IMR-90 (cell line): ENCODE measurements at regions not wholly inside any gene's neighbourhood (a gene's known extent, or its start where the extent isn't known, plus 50 kb on each side); places are given as distances from the start of the nearest gene placed in this dataset.

Experiments used
- ATAC-seq: fragments of 200-7000 bp; cut with Tn5 transposase; 2 replicates; pipeline ENCODE4 v1.9.1; 2020; ENCODE audit warnings: low read depth, mild to moderate bottlenecking, moderate library complexity
- BruUV-seq: library from RNA; stranded (reverse); fragments of 400-500 nt; replicated peaks from 2 replicates; lab custom pipeline; 2021; lab: Mats Ljungman, UMichigan
- CTCF ChIA-PET: fragments of 300-600 bp; formaldehyde crosslinking; extraction: SDS; loops from one replicate; lab custom pipeline; 2021; ENCODE audit warnings: antibody characterized with exemption; lab: Yijun Ruan, JAX
- POLR2A ChIA-PET: fragments of 300-600 bp; sonication (Branson Sonifier 250); formaldehyde crosslinking; loops from one replicate; lab custom pipeline; 2022; ENCODE audit warnings: antibody characterized with exemption; ENCODE audit not compliant: unreplicated experiment; lab: Charles Lee
- DNase-seq: peaks from one replicate; pipeline ENCODE4 v3.0.0; 2013
- H2AFZ ChIP-seq: replicated peaks from 2 replicates; pipeline ENCODE3; 2013; ENCODE audit warnings: low read length, mild to moderate bottlenecking; ENCODE audit not compliant: poor library complexity
- H2AK5ac ChIP-seq: 2 replicates; pipeline ENCODE4 v1.6.1; 2013; ENCODE audit warnings: low read depth, low read length, inconsistent platforms
- H2AK9ac ChIP-seq: replicated peaks from 2 replicates; pipeline ENCODE3; 2013; ENCODE audit warnings: mild to moderate bottlenecking, low read depth, low read length, moderate library complexity; ENCODE audit not compliant: poor library complexity
- H2BK120ac ChIP-seq: 2 replicates; pipeline ENCODE4 v1.6.1; 2013; ENCODE audit warnings: low read depth, low read length, inconsistent platforms
- H2BK15ac ChIP-seq: 3 replicates; pipeline ENCODE4 v1.6.1; 2013; ENCODE audit warnings: low read depth, low read length, inconsistent platforms
- H2BK20ac ChIP-seq: 2 replicates; pipeline ENCODE4 v1.6.1; 2013; ENCODE audit warnings: low read depth, mild to moderate bottlenecking, inconsistent platforms, low read length, moderate library complexity
- H2BK5ac ChIP-seq: 2 replicates; pipeline ENCODE4 v1.6.1; 2013; ENCODE audit warnings: mild to moderate bottlenecking, low read depth, low read length, inconsistent platforms; ENCODE audit not compliant: poor library complexity, severe bottlenecking
- H3K14ac ChIP-seq: replicated peaks from 2 replicates; pipeline ENCODE4 v1.6.1; 2013; ENCODE audit warnings: low read depth, low read length, inconsistent platforms
- H3K18ac ChIP-seq: 2 replicates; pipeline ENCODE4 v1.6.1; 2013; ENCODE audit warnings: low read depth, low read length, control low read depth
- H3K23ac ChIP-seq: 2 replicates; pipeline ENCODE4 v1.6.1; 2013; ENCODE audit warnings: low read depth, low read length, inconsistent platforms
- H3K27ac ChIP-seq: 2 replicates; pipeline ENCODE4 v1.5.1; 2013; ENCODE audit warnings: mild to moderate bottlenecking, control low read depth, low read length; ENCODE audit not compliant: insufficient read depth
- H3K27me3 ChIP-seq: 2 replicates; pipeline ENCODE4 v1.6.1; 2013; ENCODE audit warnings: low read length; ENCODE audit not compliant: control insufficient read depth, insufficient read depth
- H3K36me3 ChIP-seq: 2 replicates; pipeline ENCODE4 v1.6.1; 2013; ENCODE audit warnings: low read length, mixed read lengths; ENCODE audit not compliant: control insufficient read depth, insufficient read depth
- H3K4ac ChIP-seq: 2 replicates; pipeline ENCODE4 v1.6.1; 2013; ENCODE audit warnings: low read depth, low read length, inconsistent platforms
- H3K4me1 ChIP-seq: 2 replicates; pipeline ENCODE4 v1.6.1; 2013; ENCODE audit warnings: low read length, mixed read lengths; ENCODE audit not compliant: control insufficient read depth, insufficient read depth
- H3K4me2 ChIP-seq: 2 replicates; pipeline ENCODE4 v1.6.1; 2013; ENCODE audit warnings: low read depth, mild to moderate bottlenecking, control low read depth, low read length, moderate library complexity
- H3K4me3 ChIP-seq: 2 replicates; pipeline ENCODE4 v1.5.1; 2013; ENCODE audit warnings: low read depth, mild to moderate bottlenecking, control low read depth, low read length, moderate library complexity; ENCODE audit not compliant: insufficient read depth
- H3K56ac ChIP-seq: 2 replicates; pipeline ENCODE4 v1.6.1; 2013; ENCODE audit warnings: low read length, inconsistent platforms; ENCODE audit not compliant: insufficient read depth; ENCODE audit errors: extremely low read depth
- H3K79me1 ChIP-seq, 2 experiments: 2 replicates each; pipeline ENCODE4 v1.6.1; 2013; ENCODE audit warnings: low read length in 2 of 2, inconsistent platforms in 1 of 2, low read depth in 1 of 2
- H3K9ac ChIP-seq: 2 replicates; pipeline ENCODE4 v1.6.1; 2013; ENCODE audit warnings: low read depth, low read length, control low read depth
- H3K9me1 ChIP-seq: 2 replicates; pipeline ENCODE4 v1.6.1; 2013; ENCODE audit warnings: low read length, inconsistent platforms; ENCODE audit not compliant: insufficient read depth
- H3K9me3 ChIP-seq: 2 replicates; pipeline ENCODE4 v1.6.1; 2013; ENCODE audit warnings: low read length; ENCODE audit not compliant: control insufficient read depth, insufficient read depth
- H4K20me1 ChIP-seq: 2 replicates; pipeline ENCODE4 v1.6.1; 2013; ENCODE audit warnings: low read length, inconsistent platforms; ENCODE audit not compliant: insufficient read depth
- H4K5ac ChIP-seq: 2 replicates; pipeline ENCODE4 v1.6.1; 2013; ENCODE audit warnings: mild to moderate bottlenecking, low read depth, low read length, control low read depth
- H4K8ac ChIP-seq, 2 experiments: 2 replicates each; pipeline ENCODE4 v1.6.1; 2013; ENCODE audit warnings: low read depth in 2 of 2, low read length in 2 of 2, control low read depth in 1 of 2, inconsistent platforms in 1 of 2
- H4K91ac ChIP-seq: 2 replicates; pipeline ENCODE4 v1.6.1; 2013; ENCODE audit warnings: low read depth, low read length, inconsistent platforms; ENCODE audit not compliant: insufficient read depth
- BHLHE40 ChIP-seq: fragments of 150-350 bp; IDR thresholded peaks from 2 replicates; pipeline ENCODE4 v1.6.1; 2016; ENCODE audit warnings: mild to moderate bottlenecking, low read depth, low read length
- CEBPB ChIP-seq: IDR thresholded peaks from 2 replicates; pipeline ENCODE4 v1.6.1; 2012; ENCODE audit warnings: low read depth, low read length, improper control_type of control experiment
- FOS ChIP-seq: fragments of 150-350 bp; IDR thresholded peaks from 2 replicates; pipeline ENCODE4 v1.6.1; 2016; ENCODE audit warnings: low read depth, low read length
- MAFK ChIP-seq: IDR thresholded peaks from 2 replicates; pipeline ENCODE4 v1.6.1; 2012; ENCODE audit warnings: low read depth, low read length, improper control_type of control experiment
- MAZ ChIP-seq: IDR thresholded peaks from 2 replicates; pipeline ENCODE4 v1.6.1; 2012; ENCODE audit warnings: low read depth, mild to moderate bottlenecking, low read length, improper control_type of control experiment, moderate library complexity, borderline replicate concordance
- MXI1 ChIP-seq: IDR thresholded peaks from 2 replicates; pipeline ENCODE4 v1.6.1; 2012; ENCODE audit warnings: low read depth, mild to moderate bottlenecking, low read length, moderate library complexity, borderline replicate concordance
- RCOR1 ChIP-seq: IDR thresholded peaks from 2 replicates; pipeline ENCODE4 v1.6.1; 2012; ENCODE audit warnings: mild to moderate bottlenecking, low read length, improper control_type of control experiment; ENCODE audit not compliant: insufficient replicate concordance
- SMC3 ChIP-seq: fragments of 150-350 bp; IDR thresholded peaks from 2 replicates; pipeline ENCODE4 v1.6.1; 2016; ENCODE audit warnings: low read depth, mild to moderate bottlenecking, antibody characterized with exemption, low read length, moderate library complexity
- WGBS, 2 experiments: methylation state at CpG; one replicate each; pipeline versions ENCODE4 v1.1.5 to v1.1.7; 2013; ENCODE audit warnings: missing lambda C conversion rate in 2 of 2; ENCODE audit not compliant: insufficient read length in 1 of 2; ENCODE audit errors: extremely low coverage in 2 of 2; 5-methylcytosine and 5-hydroxymethylcytosine counted together
- dilution Hi-C: fragments of 300-500 bp; cut with HindIII; formaldehyde crosslinking; loops from one replicate; pipeline ENCODE4 v1.14.3; 2018; ENCODE audit warnings: low sequenced_read_pairs; ENCODE audit not compliant: unreplicated experiment
- in situ Hi-C: fragments of 300-500 bp; cut with MboI; formaldehyde crosslinking; loops from 3 replicates; pipeline ENCODE4 v1.14.3; 2019; ENCODE audit warnings: low sequenced_read_pairs, inconsistent platforms, mixed read lengths
- intact Hi-C: fragments of 100-400 bp; cut with micrococcal nuclease; formaldehyde crosslinking; loops from 2 replicates; pipeline ENCODE4 v1.10.0; 2022
- TF ChIP-seq, protein P1 (sequence below): conservative IDR thresholded peaks from 2 replicates; pipeline ENCODE4 v1.5.1; 2012; ENCODE audit warnings: mild to moderate bottlenecking, low read depth, low read length, improper control_type of control experiment

DNA sequence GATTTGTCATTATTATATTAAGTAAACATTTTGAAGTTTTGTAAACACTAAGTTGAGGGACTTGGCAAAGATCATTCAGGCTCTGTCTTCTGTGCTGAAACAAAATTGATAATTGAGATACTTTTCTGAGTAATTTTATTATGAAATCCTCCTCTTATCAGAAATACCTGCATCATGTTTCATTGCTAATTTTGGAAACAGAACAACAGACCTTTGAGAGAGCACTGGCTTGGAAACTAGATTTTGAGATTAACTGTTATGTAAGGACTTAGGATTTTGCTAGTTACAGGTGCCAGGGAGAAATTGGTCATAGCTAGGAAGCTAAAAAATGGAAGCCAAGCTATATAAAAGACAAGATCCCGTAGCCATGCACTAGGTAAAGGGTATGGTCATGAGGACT, 201.7 kb upstream of the DCN start:
- no peaks in the 10 kb centered on the region for H3K79me1 ChIP-seq
- CTCF ChIA-PET, result no interaction called here
- dilution Hi-C loops, result no loop called here

More for the DNA sequence above, 201.7 kb upstream of the DCN start:
- Histone ChIP-seq H4K91ac (no peak overlapping the region), H3K4me1 (peaks cover 6% of the 10 kb centered on the region), H3K9me1 (no peaks in the 10 kb centered on the region), H3K4ac (no peak overlapping the region), H2BK20ac (no peak overlapping the region), H3K9me3 (no peaks in the 10 kb centered on the region), H3K4me3 (no peak overlapping the region), H2BK120ac (no peak overlapping the region), H2AK9ac (no peak overlapping the region), H3K27me3 (peaks cover 17% of the 10 kb centered on the region), H3K9ac (no peak overlapping the region), H3K56ac (no peak overlapping the region), H2BK5ac (no peak overlapping the region), H3K27ac (no peak overlapping the region), H3K23ac (no peak overlapping the region), H3K36me3 (no peaks in the 10 kb centered on the region), H2BK15ac (no peak overlapping the region), H2AK5ac (no peak overlapping the region), H4K20me1 (no peaks in the 10 kb centered on the region), H3K4me2 (no peak overlapping the region), H3K18ac (no peak overlapping the region), H3K14ac (no peak overlapping the region), H4K8ac (no peak overlapping the region), H4K5ac (no peak overlapping the region), H2AFZ (no peak overlapping the region)
- DNase-seq, result no peak
- POLR2A ChIA-PET, result no interaction called here
- TF ChIP-seq, protein P1, sequence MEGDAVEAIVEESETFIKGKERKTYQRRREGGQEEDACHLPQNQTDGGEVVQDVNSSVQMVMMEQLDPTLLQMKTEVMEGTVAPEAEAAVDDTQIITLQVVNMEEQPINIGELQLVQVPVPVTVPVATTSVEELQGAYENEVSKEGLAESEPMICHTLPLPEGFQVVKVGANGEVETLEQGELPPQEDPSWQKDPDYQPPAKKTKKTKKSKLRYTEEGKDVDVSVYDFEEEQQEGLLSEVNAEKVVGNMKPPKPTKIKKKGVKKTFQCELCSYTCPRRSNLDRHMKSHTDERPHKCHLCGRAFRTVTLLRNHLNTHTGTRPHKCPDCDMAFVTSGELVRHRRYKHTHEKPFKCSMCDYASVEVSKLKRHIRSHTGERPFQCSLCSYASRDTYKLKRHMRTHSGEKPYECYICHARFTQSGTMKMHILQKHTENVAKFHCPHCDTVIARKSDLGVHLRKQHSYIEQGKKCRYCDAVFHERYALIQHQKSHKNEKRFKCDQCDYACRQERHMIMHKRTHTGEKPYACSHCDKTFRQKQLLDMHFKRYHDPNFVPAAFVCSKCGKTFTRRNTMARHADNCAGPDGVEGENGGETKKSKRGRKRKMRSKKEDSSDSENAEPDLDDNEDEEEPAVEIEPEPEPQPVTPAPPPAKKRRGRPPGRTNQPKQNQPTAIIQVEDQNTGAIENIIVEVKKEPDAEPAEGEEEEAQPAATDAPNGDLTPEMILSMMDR, result no peak
- no peak for TF ChIP-seq RCOR1
- no peak for TF ChIP-seq CEBPB
- no peak for TF ChIP-seq SMC3
- TF ChIP-seq BHLHE40, result no peak
- no peak for TF ChIP-seq MAFK
- TF ChIP-seq MAZ, result no peak
- no peak for TF ChIP-seq MXI1
- no peak for TF ChIP-seq FOS
- BruUV-seq, result no TSS peak
- in situ Hi-C loops (loop anchor here (10.0 kb wide), 2 partner anchors 760 to 1260 kb away; partner anchors contain the start of gene BTG1), intact Hi-C loops (loop anchor here (10.0 kb wide), 2 partner anchors 390 to 1020 kb away; no protein-coding TSS in a partner anchor)
- ATAC-seq, result no peak
- WGBS, 2 experiments, result 75% methylated on average over 1 of the region's 1 CpG; no CpG with 5 or more reads in 1 of the 2 experiments
